ENCODE measurements at regions not wholly inside any gene's neighbourhood (a gene's known extent, or its start where the extent isn't known, plus 50 kb on each side); places are given as distances from the start of the nearest gene placed in this dataset.
"Not testable (repeated sequence)": the region's sequence is repeated elsewhere in the genome, so short reads cannot be mapped to it uniquely, and the experiment has no call there.

GRCh38 chr19:30936276-30936675 is 413.0 kb downstream of the TSHZ3 start:
- Histone ChIP-seq H3K27ac (no peak overlapping the region), H3K27me3 (no peaks in the 10 kb centered on the region), H3K4me3 (no peak overlapping the region), H3K4me1 (no peaks in the 10 kb centered on the region), H3K9me3 (no peaks in the 10 kb centered on the region), H3K36me3 (no peaks in the 10 kb centered on the region)
- no peak for ATAC-seq (ENCODE audit: low FRiP score in 2 of 2)
- 88% methylated on average over 5 of the region's 5 CpGs for WGBS, 2 donors
- TF ChIP-seq, protein P1, sequence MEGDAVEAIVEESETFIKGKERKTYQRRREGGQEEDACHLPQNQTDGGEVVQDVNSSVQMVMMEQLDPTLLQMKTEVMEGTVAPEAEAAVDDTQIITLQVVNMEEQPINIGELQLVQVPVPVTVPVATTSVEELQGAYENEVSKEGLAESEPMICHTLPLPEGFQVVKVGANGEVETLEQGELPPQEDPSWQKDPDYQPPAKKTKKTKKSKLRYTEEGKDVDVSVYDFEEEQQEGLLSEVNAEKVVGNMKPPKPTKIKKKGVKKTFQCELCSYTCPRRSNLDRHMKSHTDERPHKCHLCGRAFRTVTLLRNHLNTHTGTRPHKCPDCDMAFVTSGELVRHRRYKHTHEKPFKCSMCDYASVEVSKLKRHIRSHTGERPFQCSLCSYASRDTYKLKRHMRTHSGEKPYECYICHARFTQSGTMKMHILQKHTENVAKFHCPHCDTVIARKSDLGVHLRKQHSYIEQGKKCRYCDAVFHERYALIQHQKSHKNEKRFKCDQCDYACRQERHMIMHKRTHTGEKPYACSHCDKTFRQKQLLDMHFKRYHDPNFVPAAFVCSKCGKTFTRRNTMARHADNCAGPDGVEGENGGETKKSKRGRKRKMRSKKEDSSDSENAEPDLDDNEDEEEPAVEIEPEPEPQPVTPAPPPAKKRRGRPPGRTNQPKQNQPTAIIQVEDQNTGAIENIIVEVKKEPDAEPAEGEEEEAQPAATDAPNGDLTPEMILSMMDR (IDR thresholded peaks at IDR 0.05): no peak
- TF ChIP-seq POLR2A (IDR thresholded peaks at IDR 0.05): no peak
- no peak for TF ChIP-seq POLR2AphosphoS5 (IDR thresholded peaks at IDR 0.05)
- no peak for TF ChIP-seq EP300 (IDR thresholded peaks at IDR 0.05)
- no peak for DNase-seq

DNA sequence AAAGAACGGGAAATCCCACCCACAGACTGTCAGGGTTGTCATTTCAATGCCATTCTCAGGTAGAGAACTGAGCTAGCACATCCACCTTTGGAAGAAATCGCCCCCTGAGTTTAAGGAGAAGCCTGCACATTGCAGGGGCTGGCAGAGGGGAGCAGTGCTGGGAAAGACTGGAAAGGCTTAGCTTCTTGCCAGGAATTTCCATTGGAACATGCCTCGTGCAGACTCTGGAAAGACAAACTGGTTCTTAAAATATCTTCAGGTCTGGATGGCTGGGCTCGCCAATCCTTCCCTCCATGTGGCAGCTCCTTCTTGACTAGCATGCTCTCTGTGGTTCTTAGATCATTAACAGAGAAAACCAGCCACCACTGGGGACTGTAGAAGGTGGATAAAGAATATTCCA is 414.1 kb downstream of the TSHZ3 start:
- 38 to 42% methylated on average over 4 of the region's 4 CpGs for WGBS, 2 donors
- TF ChIP-seq POLR2AphosphoS5 (IDR thresholded peaks at IDR 0.05) (no peak), EP300 (IDR thresholded peaks at IDR 0.05) (no peak), POLR2A (IDR thresholded peaks at IDR 0.05) (no peak)
- TF ChIP-seq, protein P1 (IDR thresholded peaks at IDR 0.05): no peak
- H3K4me1 ChIP-seq: peaks cover 0 to 4% (median 0%) of the 10 kb centered on the region in 4 donors
- H3K4me3 ChIP-seq: no peak overlapping the region
- no peaks in the 10 kb centered on the region for H3K27me3 ChIP-seq
- no peak overlapping the region for H3K27ac ChIP-seq
- no peaks in the 10 kb centered on the region for H3K36me3 ChIP-seq
- ATAC-seq (ENCODE audit: low FRiP score in 2 of 2): no peak
- DNase-seq: no peak
- no peaks in the 10 kb centered on the region for H3K9me3 ChIP-seq

GRCh38 chr19:30933454-30933853 is 415.8 kb downstream of the TSHZ3 start:
- not testable (repeated sequence) for H3K4me1 ChIP-seq; ATAC-seq (ENCODE audit: low FRiP score in 2 of 2); DNase-seq; H3K27ac ChIP-seq; H3K36me3 ChIP-seq; H3K9me3 ChIP-seq; H3K27me3 ChIP-seq; H3K4me3 ChIP-seq
- WGBS, 2 donors: 81 to 95% methylated on average over 3 of the region's 3 CpGs

DNA sequence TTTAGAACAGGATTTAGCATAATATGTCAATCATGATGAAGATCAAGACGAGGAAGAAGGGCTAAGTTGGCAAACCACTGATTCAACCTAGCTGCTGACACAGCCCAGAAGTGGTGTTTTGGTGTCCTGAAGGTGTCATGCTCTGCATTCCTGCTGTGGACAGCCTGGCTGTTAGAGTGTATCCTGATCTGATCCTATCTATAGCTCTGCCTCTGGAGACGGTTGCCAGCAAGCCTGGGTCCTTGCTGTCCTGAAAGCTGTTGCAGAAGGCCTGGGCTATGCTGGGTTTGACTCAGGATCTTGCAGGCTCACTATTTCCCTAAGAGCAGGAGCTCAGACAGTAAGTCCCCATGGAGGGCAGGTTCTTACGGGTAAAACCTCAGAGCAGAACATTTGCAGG is 416.4 kb downstream of the TSHZ3 start:
- TF ChIP-seq, protein P1 (IDR thresholded peaks at IDR 0.05): no peak
- TF ChIP-seq POLR2A (IDR thresholded peaks at IDR 0.05) (no peak), POLR2AphosphoS5 (IDR thresholded peaks at IDR 0.05) (no peak), EP300 (IDR thresholded peaks at IDR 0.05) (no peak)
- Histone ChIP-seq H3K27ac (no peak overlapping the region), H3K36me3 (no peaks in the 10 kb centered on the region), H3K4me3 (no peak overlapping the region), H3K9me3 (peaks cover 0 to 8% (median 4%) of the 10 kb centered on the region in 4 donors), H3K27me3 (no peaks in the 10 kb centered on the region), H3K4me1 (peaks cover 0 to 4% (median 0%) of the 10 kb centered on the region in 4 donors)
- WGBS, 2 donors: 79 to 91% methylated on average over 3 of the region's 3 CpGs
- ATAC-seq (ENCODE audit: low FRiP score in 2 of 2) (no peak), DNase-seq (no peak)

DNA sequence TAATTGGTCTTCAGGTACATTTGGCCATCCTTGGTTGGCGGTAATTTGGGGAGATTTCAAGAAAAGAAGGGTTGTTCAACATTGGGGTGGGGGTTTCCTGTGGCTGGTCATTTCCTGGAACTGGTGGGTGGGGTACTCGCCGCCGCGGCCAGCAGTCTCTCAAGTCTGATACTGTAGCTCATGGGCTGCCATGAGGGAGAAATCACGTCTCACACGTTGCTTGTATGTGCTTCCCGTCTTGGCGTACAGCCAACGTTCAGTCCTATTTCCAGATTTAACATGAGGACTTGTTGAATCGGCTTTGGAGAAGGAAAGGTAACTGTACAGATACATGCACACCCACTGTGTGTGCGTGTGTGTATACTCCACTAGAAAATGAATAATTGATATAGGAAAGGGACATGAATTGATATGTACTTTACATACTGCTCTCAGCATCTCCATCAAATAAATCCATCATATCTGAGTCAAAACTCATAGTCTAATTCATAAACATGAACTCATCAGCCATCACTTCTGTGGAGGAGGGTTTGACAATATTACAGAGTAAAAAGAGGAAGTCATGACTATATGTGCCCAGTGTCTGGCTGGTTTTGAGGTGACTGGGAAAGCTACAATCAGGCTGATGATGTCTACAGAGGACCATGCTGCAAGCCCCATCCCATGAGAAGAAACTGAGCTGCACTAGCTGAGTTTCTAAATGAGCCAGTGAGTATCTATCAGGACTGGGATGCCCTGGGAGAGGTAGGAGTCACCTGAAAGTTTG is 418.1 kb downstream of the TSHZ3 start:
- H3K9me3 ChIP-seq: peaks cover 0 to 8% (median 4%) of the 10 kb centered on the region in 4 donors
- DNase-seq (peak in 1 of 2 donors; percentile 24), ATAC-seq (ENCODE audit: low FRiP score in 2 of 2) (no peak)
- peaks cover 0 to 4% (median 0%) of the 10 kb centered on the region in 4 donors for H3K4me1 ChIP-seq
- H3K27ac ChIP-seq: no peak overlapping the region
- no peaks in the 10 kb centered on the region for H3K27me3 ChIP-seq
- no peak overlapping the region for H3K4me3 ChIP-seq
- H3K36me3 ChIP-seq: no peaks in the 10 kb centered on the region
- 70 to 75% methylated on average over 12 of the region's 12 CpGs for WGBS, 2 donors
- TF ChIP-seq POLR2AphosphoS5 (IDR thresholded peaks at IDR 0.05): no peak
- TF ChIP-seq POLR2A (IDR thresholded peaks at IDR 0.05): no peak
- no peak for TF ChIP-seq EP300 (IDR thresholded peaks at IDR 0.05)
- TF ChIP-seq, protein P1 (IDR thresholded peaks at IDR 0.05): no peak
